GM12878 (cell line): ENCODE measurements at regions not wholly inside any gene's neighbourhood (a gene's known extent, or its start where the extent isn't known, plus 50 kb on each side); places are given as distances from the start of the nearest gene placed in this dataset.

Source experiments
- ATAC-seq: fragments of 200-7000 bp; cut with Tn5 transposase; 3 replicates; pipeline ENCODE4 v1.9.1; 2020; ENCODE audit warnings: mild to moderate bottlenecking, moderate library complexity
- BruUV-seq: library from RNA; stranded (reverse); fragments of 400-500 nt; replicated peaks from 2 replicates; lab custom pipeline; 2021; lab: Mats Ljungman, UMichigan
- CTCF ChIA-PET: fragments of 300-600 bp; sonication (Branson Sonifier 250); formaldehyde crosslinking; extraction: SDS; loops from one replicate; lab custom pipeline; 2021; ENCODE audit warnings: inconsistent platforms; lab: Yijun Ruan, JAX
- POLR2A ChIA-PET: fragments of 350-600 bp; formaldehyde crosslinking; extraction: SDS; loops from one replicate; lab custom pipeline; 2021; ENCODE audit warnings: inconsistent platforms; lab: Charles Lee
- RAD21 ChIA-PET: fragments of 300-600 bp; sonication (Branson Sonifier 250); formaldehyde crosslinking; loops from one replicate; lab custom pipeline; 2023; ENCODE audit warnings: antibody characterized with exemption; ENCODE audit not compliant: unreplicated experiment; lab: Charles Lee
- SMC1A ChIA-PET: fragments of 300-600 bp; sonication (Branson Sonifier 250); formaldehyde crosslinking; loops from one replicate; lab custom pipeline; 2023; ENCODE audit not compliant: unreplicated experiment, uncharacterized antibody; lab: Charles Lee
- DNase-seq: peaks from one replicate; pipeline ENCODE4 v3.0.0-alpha.2; 2011; ENCODE audit warnings: low read depth, low spot score
- FAIRE-seq: peaks from 3 replicates; lab custom pipeline; 2011; peaks lifted over from hg19 to GRCh38; lab: Jason Lieb, UNC
- H2AFZ ChIP-seq: 2 replicates; pipeline ENCODE4 v1.6.0; 2011; ENCODE audit warnings: low read depth, low read length, control low read depth; ENCODE audit not compliant: control insufficient read depth
- H3K27ac ChIP-seq: 2 replicates; pipeline ENCODE4 v1.5.1; 2011; ENCODE audit warnings: control low read depth; ENCODE audit not compliant: control insufficient read depth, insufficient read depth
- H3K27me3 ChIP-seq, 2 experiments: replicated peaks in 1 of 2; 2 replicates each; pipeline versions ENCODE4 v1.6.0 to v1.6.1; 2011; ENCODE audit warnings: low read length in 1 of 2; ENCODE audit not compliant: control insufficient read depth in 2 of 2, insufficient read depth in 2 of 2
- H3K36me3 ChIP-seq, 2 experiments: 2 replicates each; pipeline ENCODE4 v1.5.1; 2011; ENCODE audit warnings: low read length in 1 of 2; ENCODE audit not compliant: control insufficient read depth in 2 of 2, insufficient read depth in 2 of 2
- H3K4me1 ChIP-seq: 2 replicates; pipeline ENCODE4 v1.6.1; 2011; ENCODE audit warnings: mild to moderate bottlenecking, low read length, moderate library complexity, mixed read lengths; ENCODE audit not compliant: control insufficient read depth, insufficient read depth
- H3K4me2 ChIP-seq: 2 replicates; pipeline ENCODE4 v1.6.0; 2011; ENCODE audit warnings: control low read depth; ENCODE audit not compliant: control insufficient read depth, insufficient read depth
- H3K4me3 ChIP-seq: fragments of 200-600 bp; sonication (generic); 2 replicates; pipeline ENCODE4 v1.5.1; 2016
- H3K79me2 ChIP-seq: 2 replicates; pipeline ENCODE4 v1.6.0; 2011; ENCODE audit warnings: low read length; ENCODE audit not compliant: control insufficient read depth, insufficient read depth
- H3K9ac ChIP-seq: 2 replicates; pipeline ENCODE4 v1.8.0; 2011; ENCODE audit warnings: low read length, control low read depth, mixed read lengths; ENCODE audit not compliant: control insufficient read depth, insufficient read depth
- H3K9me3 ChIP-seq: replicated peaks from 3 replicates; pipeline ENCODE4 v1.5.1; 2011; ENCODE audit warnings: mild to moderate bottlenecking, low read length; ENCODE audit not compliant: control insufficient read depth, insufficient read depth
- H4K20me1 ChIP-seq: 2 replicates; pipeline ENCODE4 v1.6.0; 2011; ENCODE audit not compliant: control insufficient read depth, insufficient read depth
- E2F4 ChIP-seq: IDR thresholded peaks from 2 replicates; pipeline ENCODE4 v1.6.1; 2012; ENCODE audit warnings: low read depth, low read length, improper control_type of control experiment
- FOXK2 ChIP-seq: fragments of 450-650 bp; IDR thresholded peaks from 2 replicates; pipeline ENCODE4 v1.6.1; 2017; ENCODE audit warnings: mild to moderate bottlenecking, moderate library complexity
- ZBTB40 ChIP-seq: fragments of 450-650 bp; IDR thresholded peaks from 2 replicates; pipeline ENCODE4 v1.6.1; 2016; ENCODE audit warnings: mild to moderate bottlenecking, moderate library complexity, borderline replicate concordance
- WGBS: methylation state at CpG from one replicate; pipeline ENCODE4 v1.1.6; 2016; ENCODE audit warnings: low lambda C conversion rate; ENCODE audit not compliant: insufficient replicate concordance, insufficient coverage; ENCODE audit errors: missing lambda C conversion rate; 5-methylcytosine and 5-hydroxymethylcytosine counted together
- in situ Hi-C: fragments of 300-500 bp; cut with MboI; formaldehyde crosslinking; loops from 9 replicates; pipeline ENCODE4 v1.14.3; 2018; ENCODE audit warnings: mixed read lengths
- intact Hi-C: fragments of 100-400 bp; cut with micrococcal nuclease; formaldehyde crosslinking; loops from one replicate; pipeline ENCODE4 v1.14.2; 2022; ENCODE audit not compliant: unreplicated experiment

- 30% methylated on average over 2 of the region's 2 CpGs for WGBS
- H3K4me3 ChIP-seq: no peak overlapping the region
- no peaks in the 10 kb centered on the region for H3K36me3 ChIP-seq
- BruUV-seq: no TSS peak
- no peak for FAIRE-seq
- no peaks in the 10 kb centered on the region for H3K4me1 ChIP-seq
- in situ Hi-C loops: no loop called here
- ChIA-PET POLR2A (no interaction called here), RAD21 (no interaction called here), SMC1A (interaction anchor here (0.6 to 1.3 kb wide), 6 partner anchors 11 to 1175 kb away, joined by 3 to 4 read pairs (median 3); no protein-coding TSS in a partner anchor), CTCF (interaction anchor here (0.6 to 1.0 kb wide), 2 partner anchors 13 to 88 kb away, joined by 3 read pairs; no protein-coding TSS in a partner anchor)
- TF ChIP-seq ZBTB40: peak; percentile 90
- no peak for TF ChIP-seq FOXK2
- TF ChIP-seq E2F4: no peak
- no peak overlapping the region for H2AFZ ChIP-seq
- H3K9ac ChIP-seq: no peak overlapping the region
- H4K20me1 ChIP-seq: no peaks in the 10 kb centered on the region
- H3K79me2 ChIP-seq: no peaks in the 10 kb centered on the region
- intact Hi-C loops: no loop called here
- H3K4me2 ChIP-seq: no peak overlapping the region
- ATAC-seq: peak; percentile 83
- DNase-seq: no peak
- H3K27ac ChIP-seq: no peak overlapping the region
- H3K9me3 ChIP-seq: no peaks in the 10 kb centered on the region; the same call in 2 of the 3 replicates
- H3K27me3 ChIP-seq: no peaks in the 10 kb centered on the region
These were observed 186.6 kb upstream of the MAOA start for GRCh38 chrX:43469391-43470054.
